NCI-H2196 (cell line): ENCODE measurements at regions not wholly inside any gene's neighbourhood (a gene's known extent, or its start where the extent isn't known, plus 50 kb on each side); places are given as distances from the start of the nearest gene placed in this dataset.
A peak's percentile ranks its signal among the peaks of the same experiment; 100 is the strongest.
"Not testable (repeated sequence)": the region's sequence is repeated elsewhere in the genome, so short reads cannot be mapped to it uniquely, and the experiment has no call there.

Experiments
- DNase-seq: peaks from one replicate; lab custom pipeline; 2025; ENCODE audit not compliant: unreplicated experiment; lab: John Stamatoyannopoulos, UW

DNA sequence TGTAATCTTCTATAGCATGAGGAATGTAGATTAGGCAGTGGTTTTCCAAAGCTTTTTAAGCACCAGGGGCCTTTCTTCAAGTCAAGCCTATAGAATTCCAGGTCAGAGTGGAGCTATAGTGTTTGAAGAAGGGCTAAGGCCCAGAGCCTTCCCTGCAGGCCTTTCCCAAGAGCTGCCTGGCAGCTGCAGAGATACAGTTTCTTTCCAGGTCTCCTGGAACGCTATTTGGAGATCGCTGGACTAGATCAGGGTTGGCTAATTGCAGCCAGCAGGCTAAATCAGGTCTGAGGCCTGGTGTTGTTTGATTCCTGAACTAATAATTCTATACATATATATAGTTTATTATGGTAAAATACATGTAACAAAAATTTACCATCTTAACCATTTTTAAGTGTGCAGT lies 319.0 kb upstream of the SPRED2 start:
- no peak for DNase-seq

DNA sequence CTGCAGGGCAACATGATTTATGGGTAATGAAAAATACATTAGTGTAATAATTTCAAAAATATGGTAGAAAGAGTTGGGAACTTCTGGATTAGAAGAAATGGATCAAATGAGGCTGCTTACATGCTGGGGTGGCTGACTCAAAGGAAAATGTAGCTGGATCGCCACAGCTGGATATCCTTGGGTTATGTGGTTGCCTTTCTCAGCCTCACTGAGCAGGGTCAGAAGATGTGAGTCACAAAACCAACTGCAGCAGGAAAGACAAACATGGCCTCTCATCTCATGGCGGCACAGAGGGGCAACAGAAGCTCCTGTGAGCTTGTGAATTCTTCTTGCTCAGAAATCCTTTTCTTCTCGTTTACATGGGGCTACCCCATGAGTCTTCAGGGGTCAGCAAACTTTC lies 317.1 kb upstream of the SPRED2 start:
- DNase-seq: no peak

DNA sequence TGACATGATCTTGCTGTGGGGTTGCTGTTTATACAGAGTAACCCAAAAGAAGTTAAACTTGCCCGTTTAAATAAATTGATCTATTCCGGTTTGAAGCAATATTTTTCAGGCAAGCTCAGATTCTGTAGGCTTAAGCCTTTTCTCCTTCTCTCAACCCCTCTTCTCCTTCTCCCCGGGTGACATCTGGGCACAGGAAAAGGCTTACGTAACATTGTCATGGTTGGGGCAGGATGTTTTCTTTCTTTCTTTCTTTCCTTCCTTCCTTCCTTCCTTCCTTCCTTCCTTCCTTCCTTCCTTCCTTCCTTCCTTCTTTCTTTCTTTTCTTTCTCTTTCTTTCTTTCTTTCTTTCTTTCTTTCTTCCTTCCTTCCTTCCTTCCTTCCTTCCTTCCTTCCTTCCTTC lies 315.5 kb upstream of the SPRED2 start:
- DNase-seq: not testable (repeated sequence)

DNA sequence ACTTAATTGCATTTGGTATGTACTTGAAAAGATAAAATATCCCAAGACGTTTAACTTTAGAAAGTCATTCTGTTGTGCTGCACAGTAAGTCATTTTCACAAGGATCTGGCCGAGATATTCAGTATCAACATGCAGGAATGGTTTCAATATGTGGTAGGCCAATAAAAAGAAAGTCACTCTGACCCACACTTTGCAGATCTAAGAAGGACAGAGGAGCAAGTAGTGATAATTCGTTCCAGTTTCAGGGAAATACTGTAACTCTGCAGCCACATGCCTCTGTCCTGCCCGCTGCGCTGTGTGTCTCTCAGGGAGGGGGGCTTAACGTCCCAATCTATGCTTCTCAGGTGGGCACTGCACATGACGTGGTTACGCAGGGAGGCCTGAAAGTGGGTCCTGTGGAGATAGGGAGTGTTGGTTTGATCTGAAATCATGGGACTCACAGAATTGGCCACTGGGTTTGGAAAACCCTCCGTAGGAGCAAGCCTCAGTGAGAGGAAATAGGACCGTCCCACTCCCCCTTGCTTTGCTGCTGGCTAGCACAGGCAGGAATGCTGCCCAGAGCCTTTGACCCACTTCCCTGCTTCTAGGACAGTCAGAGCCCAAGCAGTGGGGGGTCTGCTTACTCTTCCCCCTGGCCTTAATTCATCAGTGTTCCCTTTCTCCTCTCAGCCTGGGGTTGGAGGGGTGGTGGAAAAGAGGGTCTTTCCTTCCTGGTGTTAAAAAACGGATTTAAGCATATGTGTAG lies 314.7 kb upstream of the SPRED2 start:
- DNase-seq: no peak

DNA sequence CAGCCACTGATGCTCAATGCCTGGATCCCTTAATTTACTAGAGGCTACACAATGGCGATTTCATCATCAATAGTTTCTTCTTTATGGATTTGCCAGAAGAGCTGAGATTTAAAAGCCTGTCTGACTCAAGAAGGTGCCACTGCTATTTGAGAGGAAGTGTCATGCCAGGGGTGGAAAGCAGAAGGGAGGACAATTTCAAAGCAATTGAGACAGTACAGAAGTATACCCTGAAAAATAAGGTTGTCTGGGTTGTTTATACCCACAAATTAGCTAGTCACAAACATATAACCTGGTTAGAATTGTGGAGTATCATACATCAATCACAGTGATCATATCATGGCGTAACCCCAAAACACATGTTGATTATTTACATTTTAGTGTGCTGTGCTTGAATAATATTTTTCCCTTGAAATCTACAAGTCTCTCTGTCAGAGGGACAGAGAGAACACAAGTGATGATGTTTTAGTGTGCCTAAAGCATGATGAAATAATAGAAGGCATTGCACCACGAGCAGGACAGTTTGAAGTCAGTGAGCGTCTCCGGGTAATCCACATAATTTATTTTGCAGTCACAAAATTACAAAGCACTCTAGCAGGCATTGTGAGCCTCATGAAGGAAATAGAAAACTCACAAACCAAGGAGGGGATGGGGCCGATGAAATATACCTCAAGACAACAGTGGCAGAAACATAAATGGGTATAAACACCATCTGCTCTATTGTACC lies 312.2 kb upstream of the SPRED2 start:
- DNase-seq: no peak

DNA sequence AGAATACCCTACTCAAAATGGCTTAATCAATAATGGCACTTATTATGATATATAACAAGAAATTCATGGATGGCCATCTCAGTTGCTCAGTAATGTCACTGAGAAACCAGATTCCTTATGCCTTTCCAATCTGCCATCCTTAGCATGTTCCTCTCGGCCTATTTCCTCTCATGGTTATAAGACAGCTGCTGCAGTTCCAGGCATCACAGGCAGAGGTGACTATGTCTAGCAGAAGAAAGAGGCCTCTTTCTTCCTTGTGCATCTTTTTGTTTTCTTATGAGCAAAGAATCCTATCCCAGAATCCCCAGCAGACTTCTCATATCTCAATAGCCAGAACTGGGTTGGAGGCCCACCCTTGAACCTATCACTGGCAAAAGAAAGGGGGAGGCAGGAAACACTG lies 310.6 kb upstream of the SPRED2 start:
- no peak for DNase-seq

DNA sequence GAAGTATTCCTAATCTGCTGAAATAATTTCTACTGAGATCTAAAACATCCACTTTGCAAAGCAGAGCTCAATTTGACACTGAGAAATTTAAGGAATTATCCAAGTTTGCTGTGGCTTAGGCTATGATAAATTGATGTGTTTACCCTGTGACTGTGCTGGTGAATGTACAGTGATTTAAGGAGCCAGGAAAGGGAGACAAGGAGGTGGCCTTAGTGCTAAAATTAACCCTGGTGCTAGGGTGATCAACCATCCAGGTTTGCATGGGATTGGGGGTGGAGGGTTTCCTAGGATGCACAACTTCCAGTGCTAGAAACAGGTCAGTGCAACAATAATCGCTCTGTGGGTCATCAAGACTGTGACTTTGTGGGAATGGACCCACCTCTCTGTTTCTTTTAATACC lies 307.5 kb upstream of the SPRED2 start:
- no peak for DNase-seq

DNA sequence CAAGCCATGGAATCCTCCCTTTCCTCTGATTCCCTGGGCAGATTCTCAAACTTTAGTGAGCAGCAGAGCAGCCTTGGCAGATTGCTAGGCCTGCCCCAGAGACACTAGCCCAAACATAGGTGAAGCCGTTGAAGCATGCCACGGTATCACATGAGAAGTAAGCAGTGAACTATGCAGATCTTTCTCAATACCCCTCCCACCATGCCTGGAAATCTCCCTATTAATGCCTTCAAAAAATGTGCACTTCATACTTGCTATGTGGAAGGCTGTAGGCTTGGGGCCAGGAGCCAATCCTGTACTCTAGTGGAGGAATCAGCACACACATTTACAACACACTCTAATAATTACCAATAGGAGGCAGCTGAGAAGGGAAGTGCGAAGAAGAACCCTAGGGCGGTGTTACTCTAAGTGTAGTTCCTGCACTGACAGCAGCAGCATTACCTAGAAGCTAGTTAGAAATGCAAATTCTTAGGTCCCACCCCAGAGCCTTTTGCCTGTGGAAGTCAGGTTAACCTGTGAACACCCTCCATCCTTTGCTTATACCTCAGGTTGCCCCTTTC lies 305.1 kb upstream of the SPRED2 start:
- DNase-seq: no peak

DNA sequence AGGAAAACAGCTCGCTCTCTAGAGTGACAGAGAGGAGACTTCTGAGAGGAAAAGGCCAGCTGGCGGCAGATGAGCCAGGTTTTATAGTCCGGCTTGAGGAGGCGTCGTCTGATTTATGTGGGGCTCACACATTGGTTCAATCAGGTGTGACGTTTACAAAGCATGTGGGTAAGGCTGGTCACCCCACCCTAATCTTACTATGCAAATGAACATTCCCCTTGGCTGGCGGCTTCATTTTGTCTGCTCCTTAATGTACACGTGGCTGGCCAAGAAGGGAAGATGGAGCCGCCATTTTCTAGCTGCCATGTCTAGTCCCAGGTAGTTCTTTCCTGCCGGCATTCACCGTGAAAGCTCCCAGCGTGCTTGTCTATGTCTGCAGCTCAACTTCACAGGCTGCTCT lies 299.1 kb upstream of the SPRED2 start:
- DNase-seq: no peak

DNA sequence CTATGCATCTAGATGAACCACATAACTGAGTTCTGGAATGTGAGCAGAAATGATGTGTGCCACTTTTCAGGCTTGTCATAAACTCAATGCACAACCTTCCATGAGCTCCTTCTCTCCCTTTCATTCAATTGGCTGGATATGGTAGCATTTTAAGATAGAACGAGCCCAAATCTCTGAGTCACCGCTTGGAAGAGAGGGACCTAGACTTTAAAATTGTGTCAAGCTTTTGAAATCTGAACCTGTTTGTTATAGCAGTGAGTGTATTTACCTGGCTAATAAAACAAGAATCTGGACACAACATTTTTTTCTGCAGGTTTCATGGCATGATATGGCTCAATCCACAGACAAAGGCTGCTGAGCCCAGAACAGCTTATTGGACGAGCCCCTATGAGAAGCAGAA lies 297.8 kb upstream of the SPRED2 start:
- no peak for DNase-seq

DNA sequence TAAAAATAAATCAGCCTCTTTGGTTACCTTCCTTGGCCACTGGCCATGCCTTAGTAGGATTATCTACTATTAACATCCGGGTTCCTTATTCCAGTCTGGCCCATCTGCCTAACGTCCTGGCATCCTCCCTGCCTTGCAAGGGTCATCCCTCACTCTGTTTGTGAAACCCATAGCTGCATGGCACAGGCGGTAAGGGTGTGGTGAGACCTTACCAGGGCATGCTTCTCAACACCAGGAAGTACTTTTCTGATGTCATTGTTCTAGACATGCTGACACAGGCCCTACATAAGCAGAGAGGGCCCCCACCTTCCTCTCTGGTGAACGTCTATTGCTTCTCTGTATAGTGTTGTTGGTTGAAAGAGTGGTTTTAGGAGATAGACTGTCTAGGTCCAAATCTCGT lies 296.8 kb upstream of the SPRED2 start:
- DNase-seq: no peak

DNA sequence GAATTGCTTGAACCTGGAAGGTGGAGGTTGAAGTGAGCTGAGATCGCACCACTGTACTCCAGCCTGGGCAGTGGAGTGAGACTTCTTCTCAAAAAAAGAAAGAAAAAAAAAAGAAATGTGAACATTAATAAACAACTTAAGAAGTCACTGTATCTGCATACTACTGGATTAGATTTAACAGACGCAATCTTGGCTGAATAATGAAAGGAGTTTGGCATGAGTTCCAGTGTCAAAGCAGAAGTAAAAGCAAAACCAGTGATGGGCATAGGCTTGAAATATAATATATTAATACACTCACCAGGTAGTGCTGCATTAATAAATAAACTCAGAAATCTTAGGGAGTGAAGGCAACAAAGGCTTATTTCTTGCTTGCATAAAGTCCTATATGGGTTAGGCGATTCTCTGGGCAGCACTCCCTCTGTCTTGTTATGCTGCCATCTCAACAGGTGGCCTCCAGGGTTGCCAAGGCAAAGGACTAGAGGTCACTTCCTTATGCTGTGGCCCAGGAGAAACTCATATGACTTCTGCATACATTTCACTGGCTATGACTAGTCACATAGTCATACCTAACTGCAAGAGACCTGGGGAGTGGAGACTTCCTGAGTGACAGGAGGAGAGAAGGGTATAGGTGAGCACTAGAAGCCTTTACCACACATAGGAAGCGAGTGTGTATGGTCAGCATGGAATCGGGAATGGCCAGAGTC lies 296.2 kb upstream of the SPRED2 start:
- peak; percentile 2 for DNase-seq

DNA sequence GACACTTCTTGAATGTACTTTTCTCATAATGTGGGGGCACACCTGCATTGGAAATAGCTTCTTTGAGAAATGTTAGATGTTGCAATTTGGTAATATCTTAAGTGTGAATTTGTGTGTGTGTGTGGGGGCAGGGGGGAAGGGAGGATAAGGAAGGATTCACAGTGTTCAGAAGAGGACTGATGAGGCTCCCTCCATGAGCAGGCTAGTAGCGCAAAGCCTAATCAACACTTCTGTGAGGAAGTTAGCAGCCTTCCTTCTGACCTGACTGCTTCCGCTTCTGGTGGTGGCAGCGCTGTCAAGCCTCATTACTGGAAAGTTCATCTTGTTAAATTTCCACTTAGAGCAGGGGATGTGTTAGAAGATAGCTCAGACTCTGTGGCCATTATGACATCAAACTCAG lies 295.4 kb upstream of the SPRED2 start:
- DNase-seq: no peak

DNA sequence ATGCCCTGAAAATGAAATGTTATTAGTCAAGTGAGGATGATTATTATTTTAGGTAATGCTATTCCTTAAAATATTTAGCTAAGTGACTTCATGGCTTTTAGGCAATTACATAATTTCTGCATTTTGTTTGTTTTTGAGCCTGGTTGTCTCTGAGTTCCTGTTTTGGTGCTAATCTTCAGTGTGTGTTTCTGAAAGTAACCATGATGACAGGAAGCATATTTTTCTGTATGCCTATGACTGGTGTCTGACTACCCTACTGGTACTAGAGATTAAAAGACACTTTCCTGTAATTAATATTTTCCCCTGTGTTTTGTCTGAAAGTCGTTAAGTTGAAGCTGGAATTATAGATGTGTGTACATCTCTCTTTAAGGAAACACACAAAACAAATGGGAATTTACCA lies 295.0 kb upstream of the SPRED2 start:
- no peak for DNase-seq

DNA sequence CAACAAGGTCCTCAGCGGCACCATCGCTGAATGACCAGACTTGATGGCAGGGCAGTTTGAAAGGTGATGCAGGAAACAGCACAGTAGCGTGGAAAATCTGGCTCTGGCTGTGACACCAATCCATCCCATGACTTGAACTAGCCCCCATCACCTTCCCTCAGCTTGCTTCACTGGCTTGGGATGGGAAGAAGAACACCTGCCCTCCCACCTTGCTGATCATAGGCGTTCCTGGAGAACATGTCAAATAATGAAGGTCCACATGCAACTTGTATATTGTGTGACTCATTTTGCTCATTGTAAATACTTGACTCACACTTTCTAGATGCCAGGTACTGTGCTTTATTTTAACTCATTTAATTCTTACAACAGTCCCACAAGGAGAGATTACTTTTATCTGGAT lies 292.4 kb upstream of the SPRED2 start:
- no peak for DNase-seq

DNA sequence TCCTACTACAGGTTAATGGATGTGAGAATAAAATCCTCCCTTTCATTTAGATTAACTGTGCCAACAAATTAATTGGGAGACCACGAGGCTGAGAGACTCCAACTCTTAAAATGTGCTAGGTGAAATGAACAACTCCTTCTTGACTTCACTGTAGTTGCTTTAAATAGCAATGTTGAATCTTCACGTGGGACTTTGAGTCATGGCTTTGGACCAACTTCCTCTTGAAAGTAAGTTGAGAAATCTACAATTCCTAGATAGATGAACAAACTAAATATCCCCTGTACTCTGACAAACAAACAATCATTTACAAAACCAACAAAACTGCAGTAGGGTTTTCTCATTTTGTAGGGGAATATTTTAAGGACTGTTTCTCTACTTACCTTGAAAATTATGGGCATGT lies 291.9 kb upstream of the SPRED2 start:
- DNase-seq: no peak

DNA sequence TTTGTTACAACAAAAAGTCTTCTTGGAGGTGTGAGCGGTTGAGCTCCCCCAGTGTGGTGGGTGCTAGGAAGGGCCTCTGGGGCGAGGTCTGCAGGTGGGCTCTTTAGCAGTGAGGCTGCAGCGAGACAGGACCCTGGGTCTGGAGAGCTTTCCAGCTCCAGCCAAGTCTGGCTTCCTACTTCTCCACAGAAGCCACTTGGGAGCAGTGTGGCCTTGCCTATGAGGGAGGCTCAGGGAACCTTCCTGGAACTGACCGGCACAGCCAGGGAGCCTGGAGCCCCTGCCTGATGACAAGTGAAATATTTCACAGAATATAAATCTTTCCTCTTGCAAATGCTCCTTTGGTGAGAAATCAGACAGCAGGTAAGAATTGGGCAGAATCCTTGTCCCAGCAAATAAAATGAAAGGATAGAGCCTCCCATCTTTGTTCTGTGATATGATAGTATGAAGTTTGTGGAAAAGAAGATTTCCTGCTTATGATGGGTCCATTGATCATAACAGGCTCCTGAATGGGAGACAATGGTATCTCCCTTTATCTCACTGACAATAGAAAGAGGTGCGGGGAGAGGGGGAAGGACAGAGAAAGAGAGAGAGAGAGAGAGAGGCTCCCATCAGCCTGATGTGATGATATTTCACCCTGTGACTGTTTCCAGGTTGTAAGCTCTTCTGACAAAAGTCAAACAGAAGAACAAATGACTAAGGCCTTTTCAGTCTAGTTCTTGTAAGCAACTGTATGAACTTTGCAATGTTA lies 289.8 kb upstream of the SPRED2 start:
- peak; percentile 7 for DNase-seq

DNA sequence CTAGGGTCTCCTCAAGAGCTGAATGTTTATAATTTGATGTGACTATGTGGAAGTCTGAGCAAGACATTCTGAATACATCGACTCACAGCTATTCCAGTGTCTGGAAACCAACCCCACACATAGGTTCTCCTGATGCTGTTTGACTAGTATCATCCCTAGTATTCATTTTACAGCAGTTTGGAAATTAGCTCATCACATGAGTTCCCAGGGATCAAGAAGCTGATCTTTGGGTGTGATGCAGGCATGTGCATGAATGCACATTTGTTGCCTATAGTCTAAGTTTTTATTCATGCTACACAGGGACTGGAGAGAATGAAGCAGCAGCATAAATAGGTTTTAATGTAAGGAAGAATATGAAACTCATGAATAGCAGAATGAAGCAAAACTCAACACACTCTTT lies 284.3 kb upstream of the SPRED2 start:
- no peak for DNase-seq

DNA sequence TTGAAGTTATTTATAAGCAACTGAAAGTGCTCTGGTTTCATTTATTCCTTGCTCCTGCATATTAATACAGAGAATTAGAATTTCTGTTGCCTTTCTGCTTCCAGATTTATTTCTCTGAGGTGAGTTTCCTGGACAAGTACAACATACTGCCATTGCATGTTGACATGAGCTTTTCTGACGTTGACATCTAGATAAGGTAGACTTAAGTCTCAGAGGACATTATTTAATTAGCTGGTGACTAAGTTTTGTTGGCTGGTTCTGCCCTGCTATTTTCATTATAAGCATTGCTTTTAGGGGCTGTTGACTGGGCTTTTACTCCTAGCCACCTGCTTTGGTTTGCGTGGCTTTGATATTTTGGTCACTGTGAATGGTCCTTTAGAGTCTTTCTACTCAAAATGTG lies 282.9 kb upstream of the SPRED2 start:
- no peak for DNase-seq

DNA sequence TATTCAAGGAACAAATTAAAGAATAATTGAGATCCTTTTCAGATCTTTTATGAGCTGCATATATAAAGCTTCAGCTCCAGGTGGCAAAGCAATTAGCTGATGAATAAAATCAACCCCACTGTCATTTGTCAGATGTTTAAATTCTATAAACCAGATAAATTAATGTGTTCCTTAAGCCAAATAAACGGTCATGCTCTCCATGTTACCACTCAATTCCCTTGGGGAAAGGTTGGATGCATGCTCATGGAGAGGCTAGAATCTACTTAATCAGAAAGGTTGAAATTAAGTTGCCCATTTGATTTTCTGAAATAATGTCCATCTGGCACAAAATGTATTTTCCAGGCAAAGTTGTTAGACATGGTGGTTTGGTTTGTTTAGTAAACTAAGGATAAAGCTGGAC lies 282.5 kb upstream of the SPRED2 start:
- DNase-seq: no peak

DNA sequence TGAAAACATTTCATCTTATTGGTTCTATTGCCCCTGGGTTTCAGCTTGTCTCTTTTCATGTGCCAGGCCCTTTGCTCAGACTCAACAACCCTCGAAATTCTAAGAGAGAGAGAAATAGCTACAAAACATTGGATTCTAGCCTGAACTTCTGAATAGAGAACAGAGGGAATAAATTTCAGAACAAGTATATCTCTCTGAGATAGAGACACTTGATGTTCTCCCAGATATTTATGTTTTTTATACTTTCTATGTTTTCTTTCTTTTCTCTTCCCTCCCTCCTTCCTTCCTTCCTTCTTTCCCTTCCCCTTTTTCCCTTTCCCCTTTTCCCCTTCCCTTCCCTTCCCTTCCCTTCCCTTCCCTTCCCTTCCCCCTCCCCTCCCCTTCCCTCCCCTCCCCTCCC lies 279.5 kb upstream of the SPRED2 start:
- no peak for DNase-seq
